ENCODE measurements at regions not wholly inside any gene's neighbourhood (a gene's known extent, or its start where the extent isn't known, plus 50 kb on each side); places are given as distances from the start of the nearest gene placed in this dataset.

DNA sequence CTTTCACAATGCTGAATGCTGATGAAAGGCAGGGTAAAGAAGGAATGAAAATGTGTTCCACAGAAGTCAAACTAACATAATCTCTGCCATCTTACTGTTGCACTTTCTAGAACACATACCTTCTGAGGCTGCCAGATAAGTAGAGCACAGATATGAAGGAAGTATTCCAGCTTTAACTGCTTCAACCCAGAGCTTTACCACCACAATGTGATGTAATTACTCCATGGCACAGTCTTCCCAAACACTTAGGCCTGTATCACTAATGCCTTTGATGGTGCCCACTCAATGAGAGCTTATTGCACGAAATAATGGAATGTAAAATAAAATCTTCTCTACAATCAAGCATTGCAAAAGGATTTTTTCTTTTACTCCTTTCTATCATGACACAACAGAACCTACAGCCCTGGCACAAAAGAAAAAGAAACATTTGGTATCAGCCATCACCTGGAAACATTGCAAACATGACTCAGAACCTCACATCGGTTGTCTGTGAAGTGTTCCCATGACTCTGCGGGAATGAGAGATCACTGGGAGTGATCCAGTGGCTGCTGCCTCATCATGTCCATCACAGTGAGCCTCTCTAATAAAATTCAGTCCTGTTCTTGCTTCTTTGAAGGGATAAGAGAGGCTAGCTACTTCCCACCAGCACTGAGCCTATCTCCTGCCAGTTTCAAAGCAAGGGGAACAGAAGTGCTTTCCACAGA, 385.8 kb downstream of the EFNA5 start:
- POLR2A ChIA-PET: no interaction called here
- Mint-ChIP-seq H3K9me3 (ENCODE audit: insufficient read depth) (no peaks in the 10 kb centered on the region), H3K27ac (no peak overlapping the region), H3K27me3 (peaks cover 28% of the 10 kb centered on the region), H3K4me1 (peaks cover 12% of the 10 kb centered on the region), H3K4me3 (no peak overlapping the region)
- no peak for DNase-seq
- intact Hi-C loops (cut with micrococcal nuclease): no loop called here
- H3K27ac ChIP-seq (ENCODE audit: low read length in 2 of 2): no peak overlapping the region
- no peaks in the 10 kb centered on the region for H4K20me1 ChIP-seq (ENCODE audit: control insufficient read depth, insufficient read depth, low read length, poor library complexity, severe bottlenecking)
- H3K79me2 ChIP-seq (ENCODE audit: control insufficient read depth, insufficient read depth, low read length): no peaks in the 10 kb centered on the region
- peaks cover 0 to 8% (median 4%) of the 10 kb centered on the region in 4 experiments for H3K27me3 ChIP-seq (replicated peaks in 1 of 4; ENCODE audit: control extremely low read depth in 1 of 4, control insufficient read depth in 3 of 4, insufficient read depth in 4 of 4, low read length in 3 of 4)
- H3K9ac ChIP-seq (ENCODE audit: low read length): no peak overlapping the region
- TF ChIP-seq CTCF (IDR thresholded peaks at IDR 0.05) (no peak), EZH2 (IDR thresholded peaks at IDR 0.05; ENCODE audit: borderline replicate concordance, insufficient read depth, low read depth, low read length, poor library complexity, severe bottlenecking) (no peak)
- peaks cover 11 to 15% of the 10 kb centered on the region in 2 donors for H3K4me1 ChIP-seq (ENCODE audit: control insufficient read depth in 2 of 2, insufficient read depth in 2 of 2, low read length in 2 of 2)
- no CpG with 5 or more reads among the region's 3 CpGs for WGBS (ENCODE audit: insufficient coverage)
- H3K4me2 ChIP-seq (replicated peaks; ENCODE audit: low read depth, low read length, poor library complexity, severe bottlenecking): no peak overlapping the region
- H2AFZ ChIP-seq (ENCODE audit: insufficient read depth, low read depth, low read length, poor library complexity, severe bottlenecking): no peak overlapping the region
- no peaks in the 10 kb centered on the region for H3K9me3 ChIP-seq (ENCODE audit: control extremely low read depth in 1 of 3, control insufficient read depth in 2 of 3, insufficient read depth in 1 of 3, low read length in 2 of 3)
- no peak for ATAC-seq (ENCODE audit: low read depth)
- no peak overlapping the region for H3K4me3 ChIP-seq (ENCODE audit: control extremely low read depth in 1 of 5, extremely low read depth in 1 of 5, insufficient read depth in 1 of 5, low read depth in 2 of 5, low read length in 4 of 5)
- no peaks in the 10 kb centered on the region for H3K36me3 ChIP-seq (replicated peaks in 1 of 2; ENCODE audit: control extremely low read depth in 1 of 2, control insufficient read depth in 1 of 2, extremely low read depth in 1 of 2, insufficient read depth in 2 of 2, low read length in 1 of 2)
- CTCF ChIA-PET: no interaction called here

DNA sequence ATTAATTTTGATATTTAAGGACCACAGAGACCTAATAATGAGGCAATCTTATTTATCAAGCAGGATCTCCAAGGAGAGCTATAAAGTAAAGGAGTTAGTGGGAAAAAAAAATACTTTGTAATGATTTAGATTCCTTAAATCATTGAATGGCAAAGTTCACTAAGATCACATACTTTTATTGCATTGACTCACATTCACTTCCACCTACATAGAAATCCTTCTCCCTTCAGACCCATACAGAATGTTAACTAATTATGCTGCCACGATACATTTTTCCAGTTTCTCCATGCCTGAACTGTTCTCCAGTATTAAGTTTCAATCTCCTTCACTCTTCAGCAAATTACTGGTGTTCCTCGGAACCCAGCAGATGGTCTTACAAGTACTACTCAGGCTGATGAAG, 388.7 kb downstream of the EFNA5 start:
- Histone ChIP-seq H3K27ac (ENCODE audit: low read length in 2 of 2) (no peak overlapping the region), H3K4me1 (ENCODE audit: control insufficient read depth in 2 of 2, insufficient read depth in 2 of 2, low read length in 2 of 2) (no peaks in the 10 kb centered on the region), H3K9ac (ENCODE audit: low read length) (no peak overlapping the region), H4K20me1 (ENCODE audit: control insufficient read depth, insufficient read depth, low read length, poor library complexity, severe bottlenecking) (no peaks in the 10 kb centered on the region), H3K79me2 (ENCODE audit: control insufficient read depth, insufficient read depth, low read length) (no peaks in the 10 kb centered on the region), H3K9me3 (ENCODE audit: control extremely low read depth in 1 of 3, control insufficient read depth in 2 of 3, insufficient read depth in 1 of 3, low read length in 2 of 3) (no peaks in the 10 kb centered on the region), H3K27me3 (replicated peaks in 1 of 4; ENCODE audit: control extremely low read depth in 1 of 4, control insufficient read depth in 3 of 4, insufficient read depth in 4 of 4, low read length in 3 of 4) (peaks cover 0 to 5% (median 4%) of the 10 kb centered on the region in 4 experiments), H3K36me3 (replicated peaks in 1 of 2; ENCODE audit: control extremely low read depth in 1 of 2, control insufficient read depth in 1 of 2, extremely low read depth in 1 of 2, insufficient read depth in 2 of 2, low read length in 1 of 2) (no peaks in the 10 kb centered on the region), H3K4me2 (replicated peaks; ENCODE audit: low read depth, low read length, poor library complexity, severe bottlenecking) (no peak overlapping the region), H3K4me3 (ENCODE audit: control extremely low read depth in 1 of 5, extremely low read depth in 1 of 5, insufficient read depth in 1 of 5, low read depth in 2 of 5, low read length in 4 of 5) (no peak overlapping the region), H2AFZ (ENCODE audit: insufficient read depth, low read depth, low read length, poor library complexity, severe bottlenecking) (no peak overlapping the region)
- POLR2A ChIA-PET: no interaction called here
- DNase-seq (no peak), ATAC-seq (ENCODE audit: low read depth) (no peak)
- CTCF ChIA-PET: no interaction called here
- Mint-ChIP-seq H3K27me3 (peaks cover 35% of the 10 kb centered on the region), H3K27ac (no peak overlapping the region), H3K4me3 (no peak overlapping the region), H3K9me3 (ENCODE audit: insufficient read depth) (no peaks in the 10 kb centered on the region), H3K4me1 (no peaks in the 10 kb centered on the region)
- no peak for TF ChIP-seq CTCF (IDR thresholded peaks at IDR 0.05)
- TF ChIP-seq EZH2 (IDR thresholded peaks at IDR 0.05; ENCODE audit: borderline replicate concordance, insufficient read depth, low read depth, low read length, poor library complexity, severe bottlenecking): no peak
- intact Hi-C loops (cut with micrococcal nuclease): no loop called here
- 83% methylated on average over 1 of the region's 2 CpGs for WGBS (ENCODE audit: insufficient coverage)
